Heart right ventricle (tissue), 16 donors: ENCODE measurements at regions not wholly inside any gene's neighbourhood (a gene's known extent, or its start where the extent isn't known, plus 50 kb on each side); places are given as distances from the start of the nearest gene placed in this dataset.

Experiments used
- ATAC-seq, 8 donors: fragments of 200-7000 bp; cut with Tn5 transposase; one replicate each; pipeline ENCODE4 v1.9.1; 2020; ENCODE audit warnings: mild to moderate bottlenecking in 8 of 8, moderate library complexity in 8 of 8, moderate number of reproducible peaks in 1 of 8
- DNase-seq, 2 donors: peaks; one replicate each; pipeline ENCODE4 v3.0.0-alpha.2; 2020
- H3K27ac ChIP-seq, 10 donors: fragments of 200-600 bp; sonication (generic) in 2 of 10; one replicate each; pipeline versions ENCODE4 v1.5.0 to v1.8.0; 2020 to 2022; ENCODE audit warnings: mild to moderate bottlenecking in 3 of 10
- H3K27me3 ChIP-seq, 7 donors: fragments of 200-600 bp; one replicate each; pipeline ENCODE4 v1.8.0; 2021 to 2022; ENCODE audit warnings: mild to moderate bottlenecking in 2 of 7
- H3K36me3 ChIP-seq, 9 donors: fragments of 200-600 bp; sonication (generic) in 1 of 9; one replicate each; pipeline versions ENCODE4 v1.5.0 to v1.8.0; 2020 to 2022; ENCODE audit warnings: mild to moderate bottlenecking in 2 of 9
- H3K4me1 ChIP-seq, 9 donors: fragments of 200-600 bp; sonication (generic) in 1 of 9; one replicate each; pipeline versions ENCODE4 v1.5.0 to v1.8.0; 2020 to 2022; ENCODE audit warnings: mild to moderate bottlenecking in 4 of 9
- H3K4me3 ChIP-seq, 10 donors: fragments of 200-600 bp; sonication (generic) in 2 of 10; one replicate each; pipeline versions ENCODE4 v1.5.0 to v1.8.0; 2020 to 2022; ENCODE audit warnings: mild to moderate bottlenecking in 7 of 10, moderate library complexity in 2 of 10
- H3K9me3 ChIP-seq, 11 donors: fragments of 200-600 bp in 10 of 11; sonication (generic) in 2 of 11; one replicate each; pipeline versions ENCODE4 v1.5.0 to v1.8.0; 2013 to 2022; ENCODE audit warnings: mild to moderate bottlenecking in 2 of 11, control low read depth in 1 of 11, moderate library complexity in 1 of 11
- WGBS, 2 donors: extraction: QIAGEN DNeasy Blood & Tissue Kit; methylation state at CpG; one replicate each; pipeline ENCODE4 v1.1.7; 2013; ENCODE audit warnings: inconsistent platforms in 1 of 2; 5-methylcytosine and 5-hydroxymethylcytosine counted together
- intact Hi-C, 10 donors: fragments of 100-400 bp; cut with DNase I; formaldehyde crosslinking; loops; one replicate each; pipeline versions ENCODE4 v1.11.1 to v1.14.2; 2022
- TF ChIP-seq, protein P1 (sequence below), 9 donors: fragments of 200-600 bp; sonication (generic) in 2 of 9; IDR thresholded peaks; one replicate each; pipeline versions ENCODE4 v1.5.0 to v1.8.0; 2021 to 2022; ENCODE audit warnings: antibody characterized with exemption in 9 of 9, mild to moderate bottlenecking in 5 of 9, moderate library complexity in 1 of 9
- donor health status: Arrhythmogenic right ventricular cardiomyopathy.
- donor health status: ischemic (EF 13 %, LVEDD 7.1; RV severe dilation, severe dysfunction).
- donor health status: healthy with polysubstance abuse.
- donor health status: DM: no; HTN: yes; CAD: no.
- donor health status: DM: no; HTN: no; CAD: no.
- donor health status: ischemic (EF 25% LVEDD 6.9; RV normal size, moderate dysfunction).
- donor health status: ischemic (EF 25% LVEDD 5.7; RV mildly dilated, moderate dysfunction).
- donor health status: healthy.
- donor health status: DM: yes; HTN: yes; CAD: no.
- donor health status: Ischemic cardiomyopathy.
- donor health status: ischemic (EF 35%, LVEDD 5.7; RV mildly dilated, moderate dysfunction).
- donor health status: nonischemic (EF 11% LVEDD 7.7; RV severe dilation, severe dysfunction).
- donor health status: DM: yes; HTN: yes; CAD: no.
- donor health status: PGD.
- donor health status: ischemic (EF 29% LVEDD 5.4; RV normal size, mild dysfunction).
- donor health status: nonischemic (EF 23%, LVEDD 6.1; RV moderate dilation, normal function).

DNA sequence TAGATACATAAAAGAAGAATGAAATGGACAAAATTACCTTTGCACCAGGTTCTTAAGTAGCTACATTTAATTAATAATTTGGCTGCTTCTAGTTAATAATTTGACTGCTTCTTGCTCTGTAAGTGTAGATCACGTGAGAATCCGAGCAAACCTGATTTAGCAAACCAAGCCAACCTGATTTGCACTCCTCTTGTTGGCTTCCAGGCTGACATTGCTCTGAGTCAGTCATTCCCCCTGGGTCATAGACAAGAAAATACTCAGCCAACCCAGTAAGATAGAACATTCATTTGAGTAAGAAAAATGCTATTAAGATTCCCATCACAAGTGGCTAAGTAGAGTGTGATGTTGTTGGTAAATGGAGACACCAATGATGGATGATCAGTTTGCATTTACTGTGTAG is 304.1 kb downstream of the C11orf87 start:
- ATAC-seq, result no peak
- Histone ChIP-seq H3K4me1 (no peaks in the 10 kb centered on the region), H3K9me3 (no peaks in the 10 kb centered on the region), H3K36me3 (no peaks in the 10 kb centered on the region), H3K27me3 (no peaks in the 10 kb centered on the region), H3K4me3 (no peak overlapping the region), H3K27ac (no peak overlapping the region)
- intact Hi-C loops, result no loop called here
- TF ChIP-seq, protein P1, sequence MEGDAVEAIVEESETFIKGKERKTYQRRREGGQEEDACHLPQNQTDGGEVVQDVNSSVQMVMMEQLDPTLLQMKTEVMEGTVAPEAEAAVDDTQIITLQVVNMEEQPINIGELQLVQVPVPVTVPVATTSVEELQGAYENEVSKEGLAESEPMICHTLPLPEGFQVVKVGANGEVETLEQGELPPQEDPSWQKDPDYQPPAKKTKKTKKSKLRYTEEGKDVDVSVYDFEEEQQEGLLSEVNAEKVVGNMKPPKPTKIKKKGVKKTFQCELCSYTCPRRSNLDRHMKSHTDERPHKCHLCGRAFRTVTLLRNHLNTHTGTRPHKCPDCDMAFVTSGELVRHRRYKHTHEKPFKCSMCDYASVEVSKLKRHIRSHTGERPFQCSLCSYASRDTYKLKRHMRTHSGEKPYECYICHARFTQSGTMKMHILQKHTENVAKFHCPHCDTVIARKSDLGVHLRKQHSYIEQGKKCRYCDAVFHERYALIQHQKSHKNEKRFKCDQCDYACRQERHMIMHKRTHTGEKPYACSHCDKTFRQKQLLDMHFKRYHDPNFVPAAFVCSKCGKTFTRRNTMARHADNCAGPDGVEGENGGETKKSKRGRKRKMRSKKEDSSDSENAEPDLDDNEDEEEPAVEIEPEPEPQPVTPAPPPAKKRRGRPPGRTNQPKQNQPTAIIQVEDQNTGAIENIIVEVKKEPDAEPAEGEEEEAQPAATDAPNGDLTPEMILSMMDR (IDR thresholded peaks at IDR 0.05), result no peak
- no peak for DNase-seq
- 65 to 81% methylated on average over 2 of the region's 2 CpGs for WGBS, 2 donors

DNA sequence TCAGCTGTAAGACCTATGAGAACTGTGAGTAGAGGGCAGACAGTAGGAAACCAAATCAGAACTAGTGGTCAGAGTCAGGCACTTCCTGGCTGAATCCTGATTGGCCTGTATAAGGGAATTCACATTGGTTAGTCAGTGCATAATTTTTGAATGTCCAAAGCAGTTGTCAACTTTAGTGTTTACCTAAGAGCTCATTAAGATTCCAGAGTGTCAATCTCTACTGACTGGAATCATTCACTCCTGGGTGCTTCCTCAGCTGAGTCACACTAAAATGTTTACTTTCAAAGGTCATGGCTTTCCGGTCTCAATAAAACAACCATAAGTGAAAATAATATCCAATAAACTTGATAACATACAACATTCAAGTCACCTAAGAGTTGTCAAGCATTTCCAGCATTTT is 306.1 kb downstream of the C11orf87 start:
- no peak overlapping the region for H3K27ac ChIP-seq
- intact Hi-C loops, result no loop called here
- TF ChIP-seq, protein P1 (IDR thresholded peaks at IDR 0.05), result no peak
- no peak for ATAC-seq
- DNase-seq, result no peak
- H3K9me3 ChIP-seq, result no peaks in the 10 kb centered on the region
- no peaks in the 10 kb centered on the region for H3K27me3 ChIP-seq
- 82 to 97% methylated on average over 1 of the region's 1 CpG for WGBS, 2 donors
- no peak overlapping the region for H3K4me3 ChIP-seq
- H3K36me3 ChIP-seq, result no peaks in the 10 kb centered on the region
- H3K4me1 ChIP-seq, result no peaks in the 10 kb centered on the region

DNA sequence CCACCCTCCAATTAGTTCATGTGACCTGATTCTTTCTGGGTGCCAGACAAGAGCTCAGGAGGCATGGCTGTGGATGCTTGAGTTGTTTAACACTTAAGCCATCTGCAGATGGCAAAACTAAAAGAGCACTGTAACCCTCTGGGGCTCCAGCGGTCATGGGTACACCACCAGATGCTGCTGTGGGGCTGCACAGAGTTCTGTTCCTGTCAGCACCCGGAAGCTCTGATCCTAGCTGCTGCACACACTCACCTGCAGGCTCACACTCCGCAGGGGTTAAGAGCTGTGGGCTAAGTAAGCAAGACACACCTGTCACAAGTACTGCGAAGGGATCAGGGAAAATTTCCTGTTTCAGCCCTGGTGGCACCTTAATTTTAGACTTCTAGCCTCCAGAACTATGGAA is 307.8 kb downstream of the C11orf87 start:
- intact Hi-C loops, result no loop called here
- Histone ChIP-seq H3K27ac (no peak overlapping the region), H3K36me3 (no peaks in the 10 kb centered on the region), H3K9me3 (no peaks in the 10 kb centered on the region), H3K4me1 (peaks cover 0 to 6% (median 0%) of the 10 kb centered on the region in 9 donors), H3K27me3 (no peaks in the 10 kb centered on the region), H3K4me3 (no peak overlapping the region)
- TF ChIP-seq, protein P1 (IDR thresholded peaks at IDR 0.05), result no peak
- WGBS, 2 donors, result 79 to 84% methylated on average over 4 of the region's 4 CpGs
- ATAC-seq, result no peak
- no peak for DNase-seq

DNA sequence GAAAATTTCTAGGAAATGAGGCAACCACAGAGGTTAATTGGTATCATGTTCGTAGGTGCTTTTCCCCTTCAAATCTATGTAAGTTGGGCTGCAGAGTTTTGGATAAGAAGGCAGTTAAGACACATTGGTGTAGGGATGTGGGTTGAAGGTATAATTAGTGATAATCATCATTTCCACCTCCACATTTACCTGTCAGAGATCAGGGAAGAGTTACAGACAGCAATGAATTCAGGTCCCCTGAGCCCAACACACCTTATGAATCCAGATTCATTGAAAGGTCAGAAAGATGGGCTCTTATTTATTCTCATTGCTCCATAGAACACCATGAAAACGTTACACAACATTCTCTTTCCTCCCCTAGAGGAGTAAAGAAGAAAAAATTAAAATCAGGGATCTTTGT is 308.7 kb downstream of the C11orf87 start:
- TF ChIP-seq, protein P1 (IDR thresholded peaks at IDR 0.05), result no peak
- WGBS, 2 donors, result 61 to 70% methylated on average over 2 of the region's 2 CpGs
- Histone ChIP-seq H3K27ac (no peak overlapping the region), H3K27me3 (no peaks in the 10 kb centered on the region), H3K9me3 (no peaks in the 10 kb centered on the region), H3K4me3 (no peak overlapping the region), H3K36me3 (no peaks in the 10 kb centered on the region), H3K4me1 (peaks cover 0 to 10% (median 0%) of the 10 kb centered on the region in 9 donors)
- ATAC-seq (no peak), DNase-seq (no peak)
- intact Hi-C loops, result no loop called here

- DNase-seq (no peak), ATAC-seq (no peak)
- Histone ChIP-seq H3K27me3 (no peaks in the 10 kb centered on the region), H3K36me3 (no peaks in the 10 kb centered on the region), H3K4me3 (no peak overlapping the region), H3K9me3 (no peaks in the 10 kb centered on the region), H3K27ac (no peak overlapping the region), H3K4me1 (peaks cover 0 to 10% (median 0%) of the 10 kb centered on the region in 9 donors)
- TF ChIP-seq, protein P1 (IDR thresholded peaks at IDR 0.05), result no peak
- intact Hi-C loops, result no loop called here
- WGBS, 2 donors, result 89 to 93% methylated on average over 4 of the region's 4 CpGs
Measured at GRCh38 chr11:109731451-109731850, 309.5 kb downstream of the C11orf87 start.
